OCI-LY7 (cell line): ENCODE measurements at regions not wholly inside any gene's neighbourhood (a gene's known extent, or its start where the extent isn't known, plus 50 kb on each side); places are given as distances from the start of the nearest gene placed in this dataset.

Experiments used
- EZH2phosphoT487 ChIP-seq: fragments of 200-600 bp; sonication (generic); IDR thresholded peaks from 2 replicates; pipeline ENCODE4 v1.6.1; 2018; ENCODE audit warnings: low read depth, borderline replicate concordance, mild to moderate bottlenecking, mixed run types, antibody characterized with exemption, low read length, moderate library complexity, mixed read lengths
- TF ChIP-seq, protein P1 (sequence below): fragments of 200-600 bp; sonication (generic); conservative IDR thresholded peaks from 2 replicates; pipeline ENCODE4 v1.5.1; 2014; ENCODE audit warnings: mild to moderate bottlenecking, antibody characterized with exemption, low read length, moderate library complexity, mixed read lengths

DNA sequence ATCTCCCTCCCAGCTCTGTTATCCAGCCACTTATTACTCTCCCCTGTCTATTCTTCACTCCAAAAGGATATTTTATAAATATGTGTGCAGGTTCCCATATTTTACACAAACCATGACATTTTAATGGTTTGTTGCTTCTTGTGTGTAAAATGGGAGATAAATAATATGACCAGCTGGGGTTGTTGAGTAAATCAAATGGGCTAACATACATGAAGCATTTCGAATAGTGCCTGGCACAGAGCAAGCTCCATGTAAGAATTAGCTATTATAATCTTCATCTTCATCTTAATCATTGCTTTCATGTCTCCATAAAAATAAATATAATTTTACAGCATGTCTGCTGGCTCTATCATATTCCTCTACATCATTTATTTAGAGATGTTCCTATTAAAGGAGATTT lies 283.1 kb downstream of the RAD51AP2 start:
- TF ChIP-seq, protein P1, sequence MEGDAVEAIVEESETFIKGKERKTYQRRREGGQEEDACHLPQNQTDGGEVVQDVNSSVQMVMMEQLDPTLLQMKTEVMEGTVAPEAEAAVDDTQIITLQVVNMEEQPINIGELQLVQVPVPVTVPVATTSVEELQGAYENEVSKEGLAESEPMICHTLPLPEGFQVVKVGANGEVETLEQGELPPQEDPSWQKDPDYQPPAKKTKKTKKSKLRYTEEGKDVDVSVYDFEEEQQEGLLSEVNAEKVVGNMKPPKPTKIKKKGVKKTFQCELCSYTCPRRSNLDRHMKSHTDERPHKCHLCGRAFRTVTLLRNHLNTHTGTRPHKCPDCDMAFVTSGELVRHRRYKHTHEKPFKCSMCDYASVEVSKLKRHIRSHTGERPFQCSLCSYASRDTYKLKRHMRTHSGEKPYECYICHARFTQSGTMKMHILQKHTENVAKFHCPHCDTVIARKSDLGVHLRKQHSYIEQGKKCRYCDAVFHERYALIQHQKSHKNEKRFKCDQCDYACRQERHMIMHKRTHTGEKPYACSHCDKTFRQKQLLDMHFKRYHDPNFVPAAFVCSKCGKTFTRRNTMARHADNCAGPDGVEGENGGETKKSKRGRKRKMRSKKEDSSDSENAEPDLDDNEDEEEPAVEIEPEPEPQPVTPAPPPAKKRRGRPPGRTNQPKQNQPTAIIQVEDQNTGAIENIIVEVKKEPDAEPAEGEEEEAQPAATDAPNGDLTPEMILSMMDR = no peak
- TF ChIP-seq EZH2phosphoT487 = no peak
